Neural progenitor cell (in vitro differentiated cells): ENCODE measurements at regions not wholly inside any gene's neighbourhood (a gene's known extent, or its start where the extent isn't known, plus 50 kb on each side); places are given as distances from the start of the nearest gene placed in this dataset.

ENCODE experiments used
- EZH2 ChIP-seq: fragments of 200-600 bp; sonication (generic); IDR thresholded peaks from 2 replicates; pipeline ENCODE4 v1.6.1; 2017; ENCODE audit warnings: antibody characterized with exemption, mild to moderate bottlenecking, moderate library complexity
- EZH2phosphoT487 ChIP-seq: fragments of 200-600 bp; sonication (generic); IDR thresholded peaks from 2 replicates; pipeline ENCODE4 v1.6.1; 2017; ENCODE audit warnings: antibody characterized with exemption

DNA sequence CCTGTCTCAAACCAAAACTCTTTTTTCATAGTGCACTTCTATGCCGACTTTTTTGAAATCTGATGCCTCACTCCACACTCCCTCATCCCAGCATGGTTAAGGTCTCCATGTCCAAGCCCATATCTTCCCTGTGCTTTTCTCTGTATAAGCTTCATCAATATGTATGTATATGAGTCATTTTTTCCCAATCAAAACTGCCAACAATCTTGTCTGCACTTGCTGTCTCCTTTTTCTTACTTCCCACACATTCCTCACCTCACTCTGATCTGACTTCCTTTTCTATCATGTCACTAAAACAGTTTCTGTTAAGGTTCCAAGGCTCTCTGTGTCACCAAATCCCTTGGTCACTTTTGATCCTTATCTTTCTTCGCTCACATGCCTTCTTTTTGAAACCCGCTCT is 88.2 kb upstream of the GPR50 start:
- TF ChIP-seq EZH2phosphoT487 (no peak), EZH2 (no peak)
